ENCODE measurements at regions not wholly inside any gene's neighbourhood (a gene's known extent, or its start where the extent isn't known, plus 50 kb on each side); places are given as distances from the start of the nearest gene placed in this dataset.

GRCh38 chr22:44555046-44555445 is 57.0 kb upstream of the RTL6 start:
- Histone ChIP-seq H3K4me1 (replicated peaks in 1 of 2; ENCODE audit: control insufficient read depth in 2 of 2, insufficient read depth in 2 of 2, low read length in 2 of 2) (peaks cover 0 to 5% of the 10 kb centered on the region in 2 experiments; a peak in 1 of 5 replicates), H3K9me1 (ENCODE audit: control insufficient read depth, insufficient read depth, low read length) (no peaks in the 10 kb centered on the region), H2AFZ (ENCODE audit: low read depth, low read length) (no peak overlapping the region), H4K20me1 (replicated peaks; ENCODE audit: control insufficient read depth, insufficient read depth, low read length) (no peaks in the 10 kb centered on the region), H3K79me2 (ENCODE audit: control insufficient read depth, insufficient read depth, low read length) (no peaks in the 10 kb centered on the region), H3K9me3 (replicated peaks; ENCODE audit: control insufficient read depth, insufficient read depth, low read depth, low read length) (no peaks in the 10 kb centered on the region), H3K4me3 (no peak overlapping the region), H3K4me2 (ENCODE audit: insufficient read depth, low read length) (no peak overlapping the region), H3K36me3 (ENCODE audit: control insufficient read depth, insufficient read depth, low read length) (no peaks in the 10 kb centered on the region), H3K27me3 (ENCODE audit: control insufficient read depth in 2 of 2, insufficient read depth in 2 of 2, low read length in 2 of 2) (peaks cover 11 to 15% of the 10 kb centered on the region in 2 experiments; a peak in 4 of 5 replicates), H3K27ac (ENCODE audit: extremely low read depth, low read depth, low read length) (no peak overlapping the region), H3K9ac (ENCODE audit: insufficient read depth in 1 of 2, low read depth in 2 of 2, low read length in 2 of 2) (no peak overlapping the region)
- ChIA-PET CTCF (ENCODE audit: low intra/inter-chr PET ratio) (no interaction called here), POLR2A (no interaction called here)
- FAIRE-seq, result no peak
- no TSS peak for BruUV-seq (replicated peaks)
- 10% methylated on average over 6 of the region's 6 CpGs for whole genome bisulfite sequencing (ENCODE audit: insufficient coverage, low coverage, missing lambda C conversion rate)
- ATAC-seq, result no peak
- in situ Hi-C loops (cut with MboI) (no loop called here), intact Hi-C loops (cut with micrococcal nuclease) (no loop called here)
- no peak for TF ChIP-seq LCOR (CRISPR knock-in tag; IDR thresholded peaks at IDR 0.05)
- TF ChIP-seq ZNF277 (CRISPR knock-in tag; IDR thresholded peaks at IDR 0.05; ENCODE audit: borderline replicate concordance), result no peak
- TF ChIP-seq, protein P1, sequence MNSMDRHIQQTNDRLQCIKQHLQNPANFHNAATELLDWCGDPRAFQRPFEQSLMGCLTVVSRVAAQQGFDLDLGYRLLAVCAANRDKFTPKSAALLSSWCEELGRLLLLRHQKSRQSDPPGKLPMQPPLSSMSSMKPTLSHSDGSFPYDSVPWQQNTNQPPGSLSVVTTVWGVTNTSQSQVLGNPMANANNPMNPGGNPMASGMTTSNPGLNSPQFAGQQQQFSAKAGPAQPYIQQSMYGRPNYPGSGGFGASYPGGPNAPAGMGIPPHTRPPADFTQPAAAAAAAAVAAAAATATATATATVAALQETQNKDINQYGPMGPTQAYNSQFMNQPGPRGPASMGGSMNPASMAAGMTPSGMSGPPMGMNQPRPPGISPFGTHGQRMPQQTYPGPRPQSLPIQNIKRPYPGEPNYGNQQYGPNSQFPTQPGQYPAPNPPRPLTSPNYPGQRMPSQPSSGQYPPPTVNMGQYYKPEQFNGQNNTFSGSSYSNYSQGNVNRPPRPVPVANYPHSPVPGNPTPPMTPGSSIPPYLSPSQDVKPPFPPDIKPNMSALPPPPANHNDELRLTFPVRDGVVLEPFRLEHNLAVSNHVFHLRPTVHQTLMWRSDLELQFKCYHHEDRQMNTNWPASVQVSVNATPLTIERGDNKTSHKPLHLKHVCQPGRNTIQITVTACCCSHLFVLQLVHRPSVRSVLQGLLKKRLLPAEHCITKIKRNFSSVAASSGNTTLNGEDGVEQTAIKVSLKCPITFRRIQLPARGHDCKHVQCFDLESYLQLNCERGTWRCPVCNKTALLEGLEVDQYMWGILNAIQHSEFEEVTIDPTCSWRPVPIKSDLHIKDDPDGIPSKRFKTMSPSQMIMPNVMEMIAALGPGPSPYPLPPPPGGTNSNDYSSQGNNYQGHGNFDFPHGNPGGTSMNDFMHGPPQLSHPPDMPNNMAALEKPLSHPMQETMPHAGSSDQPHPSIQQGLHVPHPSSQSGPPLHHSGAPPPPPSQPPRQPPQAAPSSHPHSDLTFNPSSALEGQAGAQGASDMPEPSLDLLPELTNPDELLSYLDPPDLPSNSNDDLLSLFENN (IDR thresholded peaks at IDR 0.05; ENCODE audit: low read depth in 2 of 2, low read length in 2 of 2), result no peak
- no peak for TF ChIP-seq STAT6 (CRISPR knock-in tag; IDR thresholded peaks at IDR 0.05)
- DNase-seq (ENCODE audit: extremely low read depth in 1 of 4, low spot score in 3 of 4), result no peak

Data from K562 (cell line).